ENCODE measurements at regions not wholly inside any gene's neighbourhood (a gene's known extent, or its start where the extent isn't known, plus 50 kb on each side); places are given as distances from the start of the nearest gene placed in this dataset.

DNA sequence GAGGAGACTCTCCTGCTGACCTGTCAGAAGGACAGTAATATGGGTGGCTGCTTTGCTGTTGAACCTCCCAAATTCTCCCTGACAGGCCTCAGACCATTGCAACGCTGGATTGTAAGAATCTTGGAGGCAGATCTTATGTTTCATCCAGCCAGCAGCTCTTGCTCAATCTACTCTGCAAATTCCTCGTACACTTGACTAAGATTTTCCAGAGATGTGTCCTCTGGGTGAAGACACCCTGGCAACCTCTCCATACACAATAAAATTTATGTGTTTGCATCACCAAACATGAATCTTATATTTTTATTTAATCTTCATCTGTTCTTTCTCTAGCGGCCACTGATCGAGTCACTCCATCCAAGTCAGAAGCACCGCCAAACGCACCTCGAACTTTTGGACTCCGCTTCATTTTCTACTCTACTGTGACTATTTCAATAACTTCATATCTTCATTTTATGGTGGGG lies 623.1 kb downstream of the ACTR3B start:
- Mint-ChIP-seq H3K27ac (no peak overlapping the region), H3K27me3 (ENCODE audit: low read depth in 3 of 3) (no peaks in the 10 kb centered on the region), H3K4me1 (no peaks in the 10 kb centered on the region), H3K4me3 (no peak overlapping the region), H3K9me3 (peaks cover 0 to 4% (median 3%) of the 10 kb centered on the region in 7 donors), H3K36me3 (no peaks in the 10 kb centered on the region)
- Histone ChIP-seq H3K27me3 (ENCODE audit: control insufficient read depth in 2 of 2, insufficient read depth in 2 of 2, low read length in 2 of 2) (no peaks in the 10 kb centered on the region), H3K36me3 (replicated peaks in 1 of 2; ENCODE audit: control insufficient read depth in 1 of 2, insufficient read depth in 2 of 2, low read length in 2 of 2) (no peaks in the 10 kb centered on the region), H3K79me2 (ENCODE audit: insufficient read depth, low read length) (no peaks in the 10 kb centered on the region), H3K9ac (ENCODE audit: insufficient read depth, low read length, poor library complexity, severe bottlenecking) (no peak overlapping the region), H4K20me1 (ENCODE audit: insufficient read depth, low read length) (no peaks in the 10 kb centered on the region), H3K4me3 (replicated peaks in 1 of 3; ENCODE audit: low read depth in 2 of 3, low read length in 3 of 3) (no peak overlapping the region), H3K27ac (ENCODE audit: low read depth in 1 of 2, low read length in 2 of 2) (no peak overlapping the region), H2AFZ (ENCODE audit: insufficient read depth, low read depth, low read length, poor library complexity, severe bottlenecking) (no peak overlapping the region), H3K4me1 (ENCODE audit: control insufficient read depth in 1 of 2, insufficient read depth in 2 of 2, low read length in 2 of 2) (no peaks in the 10 kb centered on the region), H3K4me2 (replicated peaks; ENCODE audit: extremely low read depth, low read length, poor library complexity, severe bottlenecking) (no peak overlapping the region), H3K9me3 (replicated peaks in 1 of 2; ENCODE audit: control insufficient read depth in 1 of 2, insufficient read depth in 1 of 2, low read length in 2 of 2) (peaks cover 0 to 4% of the 10 kb centered on the region in 2 donors)
- WGBS (ENCODE audit: insufficient coverage), result 71% methylated on average over 2 of the region's 8 CpGs
- intact Hi-C loops (cut with micrococcal nuclease), result no loop called here
- TF ChIP-seq CTCF (IDR thresholded peaks at IDR 0.05), result no peak
- DNase-seq, result no peak

GRCh38 chr7:153383781-153384180 lies 624.2 kb downstream of the ACTR3B start:
- no peaks in the 10 kb centered on the region for H3K27me3 Mint-ChIP-seq (ENCODE audit: low read depth in 3 of 3)
- intact Hi-C loops (cut with micrococcal nuclease), result no loop called here
- Histone ChIP-seq H3K36me3 (replicated peaks in 1 of 2; ENCODE audit: control insufficient read depth in 1 of 2, insufficient read depth in 2 of 2, low read length in 2 of 2) (no peaks in the 10 kb centered on the region), H3K9me3 (replicated peaks in 1 of 2; ENCODE audit: control insufficient read depth in 1 of 2, insufficient read depth in 1 of 2, low read length in 2 of 2) (peaks cover 4% of the 10 kb centered on the region in 2 donors), H3K4me3 (replicated peaks in 1 of 3; ENCODE audit: low read depth in 2 of 3, low read length in 3 of 3) (no peak overlapping the region), H3K79me2 (ENCODE audit: insufficient read depth, low read length) (no peaks in the 10 kb centered on the region), H4K20me1 (ENCODE audit: insufficient read depth, low read length) (no peaks in the 10 kb centered on the region), H3K9ac (ENCODE audit: insufficient read depth, low read length, poor library complexity, severe bottlenecking) (no peak overlapping the region), H3K27ac (ENCODE audit: low read depth in 1 of 2, low read length in 2 of 2) (no peak overlapping the region), H3K4me1 (ENCODE audit: control insufficient read depth in 1 of 2, insufficient read depth in 2 of 2, low read length in 2 of 2) (no peaks in the 10 kb centered on the region), H2AFZ (ENCODE audit: insufficient read depth, low read depth, low read length, poor library complexity, severe bottlenecking) (no peak overlapping the region), H3K27me3 (ENCODE audit: control insufficient read depth in 2 of 2, insufficient read depth in 2 of 2, low read length in 2 of 2) (no peaks in the 10 kb centered on the region), H3K4me2 (replicated peaks; ENCODE audit: extremely low read depth, low read length, poor library complexity, severe bottlenecking) (no peak overlapping the region)
- no peak for DNase-seq
- peaks cover 0 to 9% (median 4%) of the 10 kb centered on the region in 7 donors for H3K9me3 Mint-ChIP-seq
- no peak for TF ChIP-seq CTCF (IDR thresholded peaks at IDR 0.05)
- H3K4me3 Mint-ChIP-seq, result no peak overlapping the region
- no peaks in the 10 kb centered on the region for H3K4me1 Mint-ChIP-seq
- H3K27ac Mint-ChIP-seq, result no peak overlapping the region
- no peaks in the 10 kb centered on the region for H3K36me3 Mint-ChIP-seq
- no CpG with 5 or more reads among the region's 1 CpG for WGBS (ENCODE audit: insufficient coverage)

Data from CD14-positive monocyte (primary cell).